Thyroid gland (tissue), 4 donors: ENCODE measurements at regions not wholly inside any gene's neighbourhood (a gene's known extent, or its start where the extent isn't known, plus 50 kb on each side); places are given as distances from the start of the nearest gene placed in this dataset.

Experiments
- DNase-seq, 2 donors: peaks; one replicate each; pipeline ENCODE4 v3.0.0-alpha.2; 2019
- H3K27ac ChIP-seq, 3 donors: fragments of 200-600 bp; sonication (generic); 1 replicate in 2 of 3; 2 replicates in 1 of 3; pipeline ENCODE4 v1.5.1; 2016 to 2019; ENCODE audit warnings: mild to moderate bottlenecking in 1 of 3, moderate library complexity in 1 of 3
- H3K27me3 ChIP-seq: fragments of 200-600 bp; sonication (generic); one replicate; pipeline ENCODE4 v1.5.1; 2019
- H3K36me3 ChIP-seq, 2 donors: fragments of 200-600 bp; sonication (generic); one replicate each; pipeline ENCODE4 v1.5.1; 2016 to 2019
- H3K4me1 ChIP-seq, 2 donors: fragments of 200-600 bp; sonication (generic); one replicate each; pipeline ENCODE4 v1.5.1; 2017 to 2019
- H3K4me3 ChIP-seq, 3 donors: fragments of 200-600 bp; sonication (generic); replicated peaks in 1 of 3; 1 replicate in 2 of 3; 2 replicates in 1 of 3; pipeline ENCODE4 v1.5.1; 2016; ENCODE audit warnings: mild to moderate bottlenecking in 1 of 3
- H3K9me3 ChIP-seq: fragments of 200-600 bp; sonication (generic); one replicate; pipeline ENCODE4 v1.5.1; 2017
- CTCF ChIP-seq, 6 experiments: fragments of 200-600 bp in 3 of 6; fragments of 450-650 bp in 3 of 6; sonication (generic) in 3 of 6; IDR thresholded peaks; one replicate each; pipeline ENCODE4 v1.5.1; 2016 to 2019; ENCODE audit warnings: antibody characterized with exemption in 6 of 6, mild to moderate bottlenecking in 2 of 6, inconsistent platforms in 1 of 6, moderate library complexity in 1 of 6
- POLR2A ChIP-seq, 2 donors: fragments of 450-650 bp; IDR thresholded peaks; one replicate each; pipeline ENCODE4 v1.6.1; 2017; ENCODE audit warnings: antibody characterized with exemption in 2 of 2, mild to moderate bottlenecking in 2 of 2, moderate library complexity in 1 of 2
- WGBS, 2 donors: methylation state at CpG; one replicate each; pipeline ENCODE4 v1.1.5; 2017; 5-methylcytosine and 5-hydroxymethylcytosine counted together
- intact Hi-C: fragments of 100-400 bp; cut with DNase I; formaldehyde crosslinking; loops from one replicate; pipeline ENCODE4 v1.15.1; 2023

GRCh38 chr3:81416812-81417211 is 344.6 kb downstream of the GBE1 start:
- Histone ChIP-seq H3K27ac (no peak overlapping the region), H3K27me3 (no peaks in the 10 kb centered on the region), H3K36me3 (no peaks in the 10 kb centered on the region), H3K4me1 (no peaks in the 10 kb centered on the region), H3K4me3 (no peak overlapping the region), H3K9me3 (no peaks in the 10 kb centered on the region)
- DNase-seq, result no peak
- intact Hi-C loops, result no loop called here
- 82 to 88% methylated on average over 2 of the region's 2 CpGs for WGBS, 2 donors
- TF ChIP-seq POLR2A (IDR thresholded peaks at IDR 0.05) (no peak), CTCF (IDR thresholded peaks at IDR 0.05) (no peak)

- TF ChIP-seq CTCF (IDR thresholded peaks at IDR 0.05), result no peak
- TF ChIP-seq POLR2A (IDR thresholded peaks at IDR 0.05), result no peak
- no peaks in the 10 kb centered on the region for H3K36me3 ChIP-seq
- no peaks in the 10 kb centered on the region for H3K4me1 ChIP-seq
- 8 to 10% methylated on average over 1 of the region's 1 CpG for WGBS, 2 donors
- H3K4me3 ChIP-seq, result no peak overlapping the region
- intact Hi-C loops, result no loop called here
- H3K27me3 ChIP-seq, result no peaks in the 10 kb centered on the region
- no peaks in the 10 kb centered on the region for H3K9me3 ChIP-seq
- H3K27ac ChIP-seq, result no peak overlapping the region
- DNase-seq, result no peak
Measured at GRCh38 chr3:81406318-81406717, 355.1 kb downstream of the GBE1 start.

- TF ChIP-seq CTCF (IDR thresholded peaks at IDR 0.05) (no peak), POLR2A (IDR thresholded peaks at IDR 0.05) (no peak)
- no peak for DNase-seq
- no peaks in the 10 kb centered on the region for H3K4me1 ChIP-seq
- no peaks in the 10 kb centered on the region for H3K9me3 ChIP-seq
- no peaks in the 10 kb centered on the region for H3K27me3 ChIP-seq
- intact Hi-C loops, result no loop called here
- H3K4me3 ChIP-seq, result no peak overlapping the region
- H3K36me3 ChIP-seq, result no peaks in the 10 kb centered on the region
- 69 to 74% methylated on average over 7 of the region's 7 CpGs for WGBS, 2 donors
- no peak overlapping the region for H3K27ac ChIP-seq
Measured at GRCh38 chr3:81395739-81396513, 365.5 kb downstream of the GBE1 start.

- Histone ChIP-seq H3K36me3 (no peaks in the 10 kb centered on the region), H3K4me1 (no peaks in the 10 kb centered on the region), H3K27me3 (no peaks in the 10 kb centered on the region), H3K9me3 (no peaks in the 10 kb centered on the region), H3K27ac (no peak overlapping the region), H3K4me3 (no peak overlapping the region)
- no peak for TF ChIP-seq CTCF (IDR thresholded peaks at IDR 0.05)
- TF ChIP-seq POLR2A (IDR thresholded peaks at IDR 0.05), result no peak
- no peak for DNase-seq
- intact Hi-C loops, result no loop called here
- 84 to 88% methylated on average over 4 of the region's 4 CpGs for WGBS, 2 donors
Measured at GRCh38 chr3:81394651-81395524, 366.6 kb downstream of the GBE1 start.

GRCh38 chr3:81393251-81393650 is 368.2 kb downstream of the GBE1 start:
- Histone ChIP-seq H3K27ac (no peak overlapping the region), H3K4me1 (no peaks in the 10 kb centered on the region), H3K36me3 (no peaks in the 10 kb centered on the region), H3K4me3 (no peak overlapping the region), H3K27me3 (no peaks in the 10 kb centered on the region), H3K9me3 (no peaks in the 10 kb centered on the region)
- DNase-seq, result no peak
- TF ChIP-seq POLR2A (IDR thresholded peaks at IDR 0.05) (no peak), CTCF (IDR thresholded peaks at IDR 0.05) (no peak)
- 17 to 25% methylated on average over 1 of the region's 1 CpG for WGBS, 2 donors
- intact Hi-C loops, result no loop called here
